GM10266 (cell line): ENCODE measurements at regions not wholly inside any gene's neighbourhood (a gene's known extent, or its start where the extent isn't known, plus 50 kb on each side); places are given as distances from the start of the nearest gene placed in this dataset.

Experiments used
- DNase-seq: peaks from one replicate; pipeline ENCODE4 v3.0.0; 2012; ENCODE audit errors: extremely low spot score
- CTCF ChIP-seq: IDR thresholded peaks from 2 replicates; pipeline ENCODE4 v1.5.1; 2012; ENCODE audit warnings: mild to moderate bottlenecking, low read depth; ENCODE audit not compliant: control insufficient read depth, insufficient read depth; ENCODE audit errors: missing control alignments

- no peak for DNase-seq
- no peak for TF ChIP-seq CTCF
Observed at GRCh38 chr2:63665846-63666475, 77.2 kb downstream of the MDH1 start.

GRCh38 chr2:63667132-63667700 lies 78.5 kb downstream of the MDH1 start:
- no peak for DNase-seq
- TF ChIP-seq CTCF: no peak

GRCh38 chr2:63668000-63668399 lies 79.2 kb downstream of the MDH1 start:
- DNase-seq: no peak
- TF ChIP-seq CTCF: no peak

GRCh38 chr2:63668466-63668865 lies 79.7 kb downstream of the MDH1 start:
- DNase-seq: no peak
- TF ChIP-seq CTCF: no peak

GRCh38 chr2:63669596-63669995 lies 80.8 kb downstream of the MDH1 start:
- TF ChIP-seq CTCF: no peak
- no peak for DNase-seq

GRCh38 chr2:63673865-63674533 lies 85.2 kb downstream of the MDH1 start:
- no peak for TF ChIP-seq CTCF
- no peak for DNase-seq

GRCh38 chr2:63675026-63675425 lies 86.3 kb downstream of the MDH1 start:
- DNase-seq: no peak
- no peak for TF ChIP-seq CTCF
